GM23248 (cell line): ENCODE measurements at regions not wholly inside any gene's neighbourhood (a gene's known extent, or its start where the extent isn't known, plus 50 kb on each side); places are given as distances from the start of the nearest gene placed in this dataset.

ENCODE experiments used
- EZH2 ChIP-seq: fragments of 200-600 bp; sonication (generic); IDR thresholded peaks from 2 replicates; pipeline ENCODE4 v1.6.1; 2018; ENCODE audit warnings: antibody characterized with exemption, mild to moderate bottlenecking; ENCODE audit not compliant: insufficient read depth, poor library complexity, severe bottlenecking
- EZH2phosphoT487 ChIP-seq: fragments of 200-600 bp; sonication (generic); IDR thresholded peaks from 2 replicates; pipeline ENCODE4 v1.6.1; 2018; ENCODE audit warnings: antibody characterized with exemption, moderate library complexity, mild to moderate bottlenecking, low read depth; ENCODE audit not compliant: insufficient read depth

GRCh38 chr4:96676754-96677435 lies 837.0 kb downstream of the PDHA2 start:
- no peak for TF ChIP-seq EZH2
- no peak for TF ChIP-seq EZH2phosphoT487
